ENCODE measurements at regions not wholly inside any gene's neighbourhood (a gene's known extent, or its start where the extent isn't known, plus 50 kb on each side); places are given as distances from the start of the nearest gene placed in this dataset.
"Not testable (repeated sequence)": the region's sequence is repeated elsewhere in the genome, so short reads cannot be mapped to it uniquely, and the experiment has no call there.

DNA sequence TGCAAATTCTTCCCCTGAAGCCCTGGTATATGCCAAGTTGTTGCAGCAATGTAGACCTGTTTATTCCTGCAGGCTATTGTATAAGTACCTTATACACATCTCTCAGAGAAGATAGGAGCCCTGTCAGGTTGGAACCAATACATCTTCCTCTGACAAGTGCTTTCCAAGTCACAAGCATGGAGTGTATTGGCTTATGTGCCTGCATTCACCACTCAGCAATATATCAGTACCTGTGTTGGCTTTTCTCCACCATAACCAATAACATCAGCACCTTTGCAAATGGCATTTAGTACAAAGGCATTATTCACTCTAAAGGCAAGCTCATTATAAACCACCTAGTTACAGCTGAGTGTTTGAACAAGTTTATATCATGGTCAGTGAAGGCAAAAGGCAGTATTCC is 611.7 kb upstream of the CNTN5 start:
- no peak overlapping the region for H3K27ac ChIP-seq
- no peaks in the 10 kb centered on the region for H3K4me1 ChIP-seq (ENCODE audit: insufficient read depth)
- TF ChIP-seq, protein P1, sequence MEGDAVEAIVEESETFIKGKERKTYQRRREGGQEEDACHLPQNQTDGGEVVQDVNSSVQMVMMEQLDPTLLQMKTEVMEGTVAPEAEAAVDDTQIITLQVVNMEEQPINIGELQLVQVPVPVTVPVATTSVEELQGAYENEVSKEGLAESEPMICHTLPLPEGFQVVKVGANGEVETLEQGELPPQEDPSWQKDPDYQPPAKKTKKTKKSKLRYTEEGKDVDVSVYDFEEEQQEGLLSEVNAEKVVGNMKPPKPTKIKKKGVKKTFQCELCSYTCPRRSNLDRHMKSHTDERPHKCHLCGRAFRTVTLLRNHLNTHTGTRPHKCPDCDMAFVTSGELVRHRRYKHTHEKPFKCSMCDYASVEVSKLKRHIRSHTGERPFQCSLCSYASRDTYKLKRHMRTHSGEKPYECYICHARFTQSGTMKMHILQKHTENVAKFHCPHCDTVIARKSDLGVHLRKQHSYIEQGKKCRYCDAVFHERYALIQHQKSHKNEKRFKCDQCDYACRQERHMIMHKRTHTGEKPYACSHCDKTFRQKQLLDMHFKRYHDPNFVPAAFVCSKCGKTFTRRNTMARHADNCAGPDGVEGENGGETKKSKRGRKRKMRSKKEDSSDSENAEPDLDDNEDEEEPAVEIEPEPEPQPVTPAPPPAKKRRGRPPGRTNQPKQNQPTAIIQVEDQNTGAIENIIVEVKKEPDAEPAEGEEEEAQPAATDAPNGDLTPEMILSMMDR (IDR thresholded peaks at IDR 0.05), result no peak
- TF ChIP-seq POLR2A (IDR thresholded peaks at IDR 0.05), result no peak
- TF ChIP-seq EP300 (IDR thresholded peaks at IDR 0.05), result no peak
- no peaks in the 10 kb centered on the region for H3K27me3 ChIP-seq
- H3K9me3 ChIP-seq, result no peaks in the 10 kb centered on the region
- no peaks in the 10 kb centered on the region for H3K36me3 ChIP-seq
- intact Hi-C loops (cut with DNase I), result no loop called here
- H3K4me3 ChIP-seq, result no peak overlapping the region
- no peak for DNase-seq

DNA sequence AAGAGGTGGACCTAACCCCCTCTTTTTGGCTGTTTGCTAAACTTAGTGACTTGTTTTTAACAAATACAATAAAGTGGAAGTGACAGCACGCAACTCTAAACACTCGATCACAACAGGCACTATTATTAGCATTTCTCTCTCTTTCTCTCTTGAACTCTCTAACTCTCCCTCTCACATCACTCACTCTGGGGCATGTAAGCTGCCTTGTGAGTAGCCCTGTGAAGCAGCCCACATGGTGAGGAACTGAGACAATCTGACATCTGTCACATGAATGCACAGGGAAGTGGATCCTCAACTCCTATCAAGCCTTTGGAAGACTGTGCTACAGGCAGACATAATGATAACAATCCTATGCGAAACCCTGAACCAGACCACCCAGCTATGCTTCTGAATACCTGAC is 609.0 kb upstream of the CNTN5 start:
- intact Hi-C loops (cut with DNase I), result no loop called here
- DNase-seq, result no peak
- TF ChIP-seq, protein P1 (IDR thresholded peaks at IDR 0.05), result no peak
- no peak for TF ChIP-seq EP300 (IDR thresholded peaks at IDR 0.05)
- TF ChIP-seq POLR2A (IDR thresholded peaks at IDR 0.05), result no peak
- H3K4me1 ChIP-seq (ENCODE audit: insufficient read depth), result no peaks in the 10 kb centered on the region
- WGBS, 3 donors, result 54 to 82% (median 56%) methylated on average over 3 of the region's 3 CpGs
- no peaks in the 10 kb centered on the region for H3K9me3 ChIP-seq
- H3K4me3 ChIP-seq, result no peak overlapping the region
- H3K27me3 ChIP-seq, result no peaks in the 10 kb centered on the region
- H3K36me3 ChIP-seq, result no peaks in the 10 kb centered on the region
- no peak overlapping the region for H3K27ac ChIP-seq

DNA sequence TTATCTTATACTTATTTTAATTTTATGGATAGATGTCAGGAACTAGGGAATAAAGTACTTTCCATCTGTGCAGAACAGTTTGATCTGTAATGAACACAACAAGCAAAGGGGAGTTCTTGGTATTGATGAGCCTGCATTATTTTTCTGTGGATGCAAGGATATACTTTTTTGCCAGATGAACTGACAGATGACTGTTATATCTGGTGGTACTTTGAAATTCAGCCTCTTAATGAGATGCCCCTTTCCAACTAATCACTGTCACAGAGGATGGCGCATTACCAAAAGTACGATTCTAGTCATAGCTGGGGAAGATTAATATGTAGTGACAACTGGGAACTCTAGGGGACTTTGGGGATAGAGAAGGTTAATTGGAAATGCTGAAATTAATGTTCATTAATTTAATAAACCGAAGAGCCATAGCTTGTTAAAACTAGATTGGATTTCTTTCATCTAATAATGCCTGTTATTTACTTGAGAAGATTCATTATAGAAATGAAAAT is 603.4 kb upstream of the CNTN5 start:
- Histone ChIP-seq H3K27me3 (no peaks in the 10 kb centered on the region), H3K4me3 (no peak overlapping the region), H3K4me1 (ENCODE audit: insufficient read depth) (no peaks in the 10 kb centered on the region), H3K9me3 (peaks cover 0 to 4% of the 10 kb centered on the region in 2 donors), H3K27ac (no peak overlapping the region), H3K36me3 (no peaks in the 10 kb centered on the region)
- 85 to 94% (median 90%) methylated on average over 3 of the region's 3 CpGs for WGBS, 3 donors
- intact Hi-C loops (cut with DNase I), result no loop called here
- TF ChIP-seq EP300 (IDR thresholded peaks at IDR 0.05) (no peak), POLR2A (IDR thresholded peaks at IDR 0.05) (no peak)
- TF ChIP-seq, protein P1 (IDR thresholded peaks at IDR 0.05), result no peak
- no peak for DNase-seq

DNA sequence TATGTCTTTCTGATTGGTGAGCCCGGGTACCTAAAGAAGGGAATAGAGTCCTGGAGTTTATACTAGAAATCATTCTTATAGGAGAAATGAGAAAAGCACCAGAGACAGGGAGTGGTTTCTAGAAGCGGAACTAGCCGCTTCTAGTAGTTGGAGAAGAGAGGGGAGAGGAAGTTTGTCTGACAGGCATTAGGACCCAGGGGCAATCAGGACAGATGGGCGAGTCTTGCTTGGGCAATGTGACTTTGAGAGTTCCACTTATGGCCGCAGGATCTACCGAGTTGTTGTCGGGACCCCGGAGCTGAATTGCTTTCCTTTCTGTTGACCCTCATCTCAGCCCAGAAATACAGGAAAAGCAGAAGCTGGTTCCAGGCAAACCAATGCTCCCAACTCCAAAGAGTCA is 596.8 kb upstream of the CNTN5 start:
- Histone ChIP-seq H3K36me3 (no peaks in the 10 kb centered on the region), H3K9me3 (peaks cover 0 to 4% of the 10 kb centered on the region in 2 donors), H3K27me3 (no peaks in the 10 kb centered on the region), H3K4me3 (no peak overlapping the region), H3K4me1 (ENCODE audit: insufficient read depth) (no peaks in the 10 kb centered on the region), H3K27ac (no peak overlapping the region)
- no peak for DNase-seq
- TF ChIP-seq, protein P1 (IDR thresholded peaks at IDR 0.05), result no peak
- TF ChIP-seq EP300 (IDR thresholded peaks at IDR 0.05), result no peak
- no peak for TF ChIP-seq POLR2A (IDR thresholded peaks at IDR 0.05)
- intact Hi-C loops (cut with DNase I), result no loop called here
- WGBS, 3 donors, result 93 to 96% (median 94%) methylated on average over 8 of the region's 8 CpGs

DNA sequence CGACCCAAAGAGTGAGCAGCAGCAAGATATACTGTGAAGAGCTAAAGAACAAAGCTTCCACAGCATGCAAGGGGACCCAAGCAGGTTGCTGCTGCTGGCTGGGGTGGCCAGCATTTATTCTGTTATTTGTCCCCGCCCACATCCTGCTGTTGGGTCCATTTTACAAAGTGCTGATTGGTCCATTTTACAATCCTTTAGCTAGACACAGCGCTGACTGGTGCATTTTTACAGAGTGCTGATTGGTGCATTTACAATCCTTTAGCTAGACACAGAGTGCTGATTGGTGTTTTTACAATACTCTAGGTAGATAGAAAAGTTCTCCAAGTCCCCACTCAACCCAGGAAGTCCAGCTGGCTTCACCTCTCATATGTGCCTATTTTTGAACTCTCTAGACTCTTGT is 596.0 kb upstream of the CNTN5 start:
- H3K27ac ChIP-seq; H3K36me3 ChIP-seq; H3K9me3 ChIP-seq; intact Hi-C loops (cut with DNase I); DNase-seq; H3K27me3 ChIP-seq; H3K4me1 ChIP-seq (ENCODE audit: insufficient read depth); H3K4me3 ChIP-seq: not testable (repeated sequence)
- 87 to 93% (median 89%) methylated on average over 3 of the region's 3 CpGs for WGBS, 3 donors
